Subcutaneous abdominal adipose tissue (tissue), 5 donors: ENCODE measurements at regions not wholly inside any gene's neighbourhood (a gene's known extent, or its start where the extent isn't known, plus 50 kb on each side); places are given as distances from the start of the nearest gene placed in this dataset.

ENCODE experiments used
- H3K27ac ChIP-seq: one replicate; pipeline ENCODE4 v1.7.0; 2013; ENCODE audit warnings: low read depth, mild to moderate bottlenecking, inconsistent platforms, low read length, moderate library complexity
- H3K27me3 ChIP-seq, 5 donors: one replicate each; pipeline ENCODE4 v1.7.0; 2013; ENCODE audit warnings: low read length in 5 of 5, inconsistent platforms in 1 of 5; ENCODE audit not compliant: control insufficient read depth in 5 of 5, insufficient read depth in 4 of 5
- H3K36me3 ChIP-seq, 5 donors: one replicate each; pipeline ENCODE4 v1.7.0; 2013; ENCODE audit warnings: low read length in 5 of 5; ENCODE audit not compliant: control insufficient read depth in 5 of 5, insufficient read depth in 5 of 5
- H3K4me1 ChIP-seq, 5 donors: one replicate each; pipeline ENCODE4 v1.7.0; 2013; ENCODE audit warnings: low read length in 5 of 5, mild to moderate bottlenecking in 3 of 5, moderate library complexity in 1 of 5; ENCODE audit not compliant: control insufficient read depth in 5 of 5, insufficient read depth in 5 of 5
- H3K4me3 ChIP-seq, 5 donors: one replicate each; pipeline ENCODE4 v1.7.0; 2013; ENCODE audit warnings: low read length in 5 of 5, low read depth in 1 of 5
- H3K9ac ChIP-seq, 5 donors: one replicate each; pipeline ENCODE4 v1.7.0; 2013; ENCODE audit warnings: low read length in 5 of 5, mild to moderate bottlenecking in 4 of 5, moderate library complexity in 3 of 5
- H3K9me3 ChIP-seq, 5 donors: one replicate each; pipeline ENCODE4 v1.7.0; 2013; ENCODE audit warnings: low read length in 5 of 5; ENCODE audit not compliant: control insufficient read depth in 5 of 5
- donor health status: healthy.
- donor health status: healthy.
- donor health status: healthy.
- donor health status: healthy.
- donor health status: healthy.

DNA sequence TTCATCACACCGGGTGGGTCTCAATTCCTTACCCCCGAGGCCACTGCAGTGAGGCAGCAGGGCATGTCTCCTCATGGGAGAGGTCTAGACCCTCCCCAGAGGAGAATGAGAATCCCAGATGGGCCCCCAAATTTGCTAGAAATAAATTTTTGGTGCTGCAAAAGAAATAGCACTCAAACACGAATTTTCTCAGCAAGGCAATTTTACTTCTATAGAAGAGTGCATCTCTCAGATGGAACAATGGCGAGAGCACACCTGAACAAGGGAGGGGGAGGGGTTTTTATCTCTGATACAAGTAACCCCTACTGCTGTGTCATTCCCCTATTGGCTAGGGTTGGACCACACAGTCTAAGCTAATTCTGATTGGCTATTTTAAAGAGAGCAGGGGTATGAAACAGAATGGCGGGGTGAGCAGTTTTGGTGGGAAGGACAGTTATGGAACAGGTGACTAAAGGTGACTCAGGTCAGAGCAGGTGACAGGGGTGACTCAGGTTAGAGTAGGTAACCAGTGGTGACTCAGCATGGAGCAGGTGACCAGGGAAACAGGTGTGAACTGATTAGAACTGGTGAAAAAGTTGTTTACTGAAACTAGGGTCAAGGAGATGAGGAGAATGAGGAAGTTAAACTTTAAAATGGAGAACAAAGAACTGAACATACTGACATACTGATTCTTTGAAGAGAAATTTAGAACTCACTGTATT, 93.0 kb upstream of the WNT7A start:
- H3K36me3 ChIP-seq: no peaks in the 10 kb centered on the region
- no peaks in the 10 kb centered on the region for H3K4me1 ChIP-seq
- H3K9ac ChIP-seq: no peak overlapping the region
- no peak overlapping the region for H3K27ac ChIP-seq
- peaks cover 3 to 29% (median 20%) of the 10 kb centered on the region in 5 donors for H3K9me3 ChIP-seq
- H3K4me3 ChIP-seq: peak overlapping the region in 1 of 5 donors; percentile 10
- no peaks in the 10 kb centered on the region for H3K27me3 ChIP-seq

DNA sequence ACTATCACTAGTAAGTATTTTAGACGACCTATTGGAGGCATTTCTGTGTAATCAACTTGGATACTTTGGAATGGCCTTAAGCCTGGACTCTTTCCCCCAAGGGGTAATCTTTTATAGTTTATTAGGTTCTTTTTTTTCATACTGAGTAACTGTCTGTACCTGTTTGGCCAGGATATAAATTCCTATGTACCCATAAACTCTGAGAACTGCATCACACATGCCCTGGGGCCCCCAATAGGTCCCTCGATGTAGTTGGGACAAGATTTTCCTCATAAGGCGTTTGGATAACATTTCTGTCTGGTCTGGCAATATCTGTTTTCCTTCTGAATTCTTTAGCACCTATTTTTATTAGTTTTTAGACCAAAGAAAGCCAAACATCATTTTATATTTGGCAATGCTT, 86.4 kb upstream of the WNT7A start:
- Histone ChIP-seq H3K4me1 (no peaks in the 10 kb centered on the region), H3K4me3 (no peak overlapping the region), H3K9me3 (peaks cover 0 to 6% (median 2%) of the 10 kb centered on the region in 5 donors), H3K36me3 (no peaks in the 10 kb centered on the region), H3K27me3 (no peaks in the 10 kb centered on the region), H3K27ac (no peak overlapping the region), H3K9ac (no peak overlapping the region)

DNA sequence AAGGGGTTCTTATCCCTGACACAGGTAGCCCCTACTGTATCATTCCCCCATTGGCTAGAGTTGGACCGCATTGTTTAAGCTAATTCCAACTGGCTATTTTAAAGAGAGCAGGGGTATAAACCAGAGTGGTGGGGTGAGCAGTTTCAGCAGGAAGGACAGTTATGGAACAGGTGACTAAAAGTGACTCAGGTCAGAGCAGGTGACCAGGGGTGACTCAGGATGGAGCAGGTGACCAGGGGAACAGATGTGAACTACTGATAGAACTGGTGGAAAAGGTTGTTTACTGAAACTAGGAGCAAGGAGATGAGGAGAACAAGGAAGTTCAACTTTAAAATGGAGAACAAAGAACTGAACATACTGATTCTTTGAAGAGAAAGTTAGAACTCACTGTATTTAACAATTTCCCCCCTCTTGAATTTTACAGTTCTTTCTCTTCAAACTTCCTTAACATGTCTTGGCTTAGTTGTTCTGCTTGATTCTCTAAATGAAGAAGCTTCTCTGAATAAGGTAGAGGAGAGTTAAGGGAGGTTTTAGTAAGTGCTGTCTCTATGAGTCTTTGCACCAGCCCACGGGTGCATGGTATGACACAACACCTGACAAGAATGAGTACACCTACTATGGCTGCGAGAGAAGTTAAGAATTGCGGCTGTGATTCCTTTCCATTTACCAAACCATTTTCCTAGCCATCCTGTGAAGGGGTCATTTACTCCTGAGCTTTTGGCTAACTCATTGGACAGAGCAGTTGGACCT, 83.4 kb upstream of the WNT7A start:
- Histone ChIP-seq H3K4me3 (no peak overlapping the region), H3K9me3 (no peaks in the 10 kb centered on the region), H3K9ac (no peak overlapping the region), H3K27ac (no peak overlapping the region), H3K36me3 (no peaks in the 10 kb centered on the region), H3K4me1 (no peaks in the 10 kb centered on the region), H3K27me3 (no peaks in the 10 kb centered on the region)

DNA sequence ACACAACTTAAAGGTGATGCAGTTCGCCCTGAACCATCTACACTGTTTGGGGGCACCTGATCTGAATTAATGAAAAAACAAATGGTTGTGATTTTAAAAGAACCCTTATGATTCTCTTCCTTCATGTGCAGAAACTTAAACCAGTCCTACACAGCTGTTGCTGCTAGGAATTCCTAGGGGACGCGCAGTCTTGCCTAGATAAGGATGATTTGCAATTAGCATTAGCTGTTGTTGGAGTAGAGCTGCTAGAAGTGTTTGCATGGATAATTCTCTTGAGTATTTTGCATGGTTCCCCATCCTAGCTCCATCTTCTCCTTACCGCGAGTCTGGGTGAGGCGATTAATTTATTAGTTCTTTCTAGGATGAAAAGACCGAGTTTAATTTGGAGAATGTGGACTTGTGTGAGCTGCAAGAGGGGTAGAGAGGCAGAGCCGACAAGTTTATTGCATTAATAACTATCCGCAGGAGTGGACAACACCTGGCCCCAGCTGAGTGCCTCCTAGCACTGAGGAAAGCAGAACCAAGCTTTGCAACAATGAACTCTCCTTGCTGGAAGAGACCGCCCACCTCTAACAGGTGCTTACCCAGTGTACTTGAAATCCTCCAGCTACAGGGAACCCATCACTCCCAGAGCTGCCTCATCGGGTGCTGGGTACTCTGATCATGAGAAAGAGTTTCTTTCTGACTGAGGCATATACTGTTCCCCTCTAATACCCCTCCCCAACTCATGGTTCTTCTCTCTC, 75.0 kb upstream of the WNT7A start:
- H3K27me3 ChIP-seq: no peaks in the 10 kb centered on the region
- H3K36me3 ChIP-seq: no peaks in the 10 kb centered on the region
- H3K4me3 ChIP-seq: no peak overlapping the region
- no peaks in the 10 kb centered on the region for H3K4me1 ChIP-seq
- H3K27ac ChIP-seq: no peak overlapping the region
- H3K9me3 ChIP-seq: no peaks in the 10 kb centered on the region
- H3K9ac ChIP-seq: no peak overlapping the region

DNA sequence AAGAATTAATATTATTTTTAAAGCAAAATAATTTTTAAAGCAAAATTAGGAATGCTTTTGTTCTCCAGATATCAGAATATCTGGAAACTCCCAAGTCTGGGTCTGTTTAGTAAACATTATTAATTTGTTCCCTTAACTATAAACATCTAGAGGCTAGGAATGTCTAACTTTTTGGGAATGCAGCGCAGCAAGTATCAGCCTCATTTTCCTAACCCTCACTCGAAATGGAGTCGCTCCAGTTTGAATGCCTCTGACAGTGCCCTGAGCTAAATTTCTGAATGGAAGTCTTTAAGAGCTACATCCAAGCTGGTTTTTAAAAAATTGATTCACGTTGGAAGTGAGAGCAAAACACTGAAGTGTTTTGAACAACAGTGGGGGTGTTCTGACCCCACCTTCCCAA, 74.4 kb upstream of the WNT7A start:
- Histone ChIP-seq H3K4me1 (no peaks in the 10 kb centered on the region), H3K4me3 (no peak overlapping the region), H3K36me3 (no peaks in the 10 kb centered on the region), H3K27ac (no peak overlapping the region), H3K9ac (no peak overlapping the region), H3K9me3 (no peaks in the 10 kb centered on the region), H3K27me3 (no peaks in the 10 kb centered on the region)

DNA sequence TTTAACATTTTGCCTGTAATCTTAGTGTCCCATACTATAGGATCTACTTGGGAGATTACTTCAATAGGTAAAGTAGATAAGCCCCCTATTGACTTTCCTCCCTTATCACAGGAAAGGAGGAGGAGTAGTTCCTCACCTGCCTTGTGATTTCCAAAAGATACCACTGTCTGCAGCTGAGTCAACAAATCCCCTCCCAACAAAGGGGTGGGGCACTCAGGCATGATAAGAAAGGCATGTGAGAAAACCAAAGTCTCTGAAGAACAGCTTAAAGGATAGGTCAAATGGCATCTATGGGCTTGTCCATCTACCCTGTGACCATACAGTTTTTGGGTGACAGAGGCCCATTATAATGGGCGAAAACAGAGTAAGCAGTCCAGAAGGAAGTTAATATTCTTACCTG, 71.3 kb upstream of the WNT7A start:
- no peak overlapping the region for H3K9ac ChIP-seq
- H3K36me3 ChIP-seq: no peaks in the 10 kb centered on the region
- H3K4me3 ChIP-seq: no peak overlapping the region
- H3K27ac ChIP-seq: no peak overlapping the region
- H3K27me3 ChIP-seq: peaks cover 0 to 4% (median 4%) of the 10 kb centered on the region in 5 donors
- H3K4me1 ChIP-seq: no peaks in the 10 kb centered on the region
- H3K9me3 ChIP-seq: peaks cover 0 to 13% (median 3%) of the 10 kb centered on the region in 5 donors

DNA sequence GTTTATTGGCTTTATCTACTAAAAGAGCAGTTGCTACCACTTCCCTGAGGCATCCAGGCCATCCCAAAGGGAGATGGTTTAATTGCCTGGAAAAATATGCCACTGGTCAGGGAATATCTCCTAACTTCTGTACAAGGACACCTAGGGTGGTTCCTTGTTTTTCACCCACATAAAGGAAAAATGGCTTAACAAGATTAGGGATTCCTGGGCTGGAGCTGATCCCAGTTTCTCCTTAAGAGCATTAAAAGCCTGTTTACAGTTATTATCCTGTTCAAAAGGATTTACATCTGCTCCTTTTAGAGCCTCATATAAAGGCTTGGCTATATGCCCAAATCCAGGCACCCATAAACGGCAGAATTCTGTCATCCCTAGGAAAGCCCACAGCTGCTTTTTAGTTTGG, 70.2 kb upstream of the WNT7A start:
- Histone ChIP-seq H3K9me3 (peaks cover 0 to 18% (median 4%) of the 10 kb centered on the region in 5 donors), H3K27me3 (peaks cover 0 to 4% (median 4%) of the 10 kb centered on the region in 5 donors), H3K4me1 (no peaks in the 10 kb centered on the region), H3K36me3 (no peaks in the 10 kb centered on the region), H3K9ac (no peak overlapping the region), H3K4me3 (no peak overlapping the region), H3K27ac (no peak overlapping the region)

DNA sequence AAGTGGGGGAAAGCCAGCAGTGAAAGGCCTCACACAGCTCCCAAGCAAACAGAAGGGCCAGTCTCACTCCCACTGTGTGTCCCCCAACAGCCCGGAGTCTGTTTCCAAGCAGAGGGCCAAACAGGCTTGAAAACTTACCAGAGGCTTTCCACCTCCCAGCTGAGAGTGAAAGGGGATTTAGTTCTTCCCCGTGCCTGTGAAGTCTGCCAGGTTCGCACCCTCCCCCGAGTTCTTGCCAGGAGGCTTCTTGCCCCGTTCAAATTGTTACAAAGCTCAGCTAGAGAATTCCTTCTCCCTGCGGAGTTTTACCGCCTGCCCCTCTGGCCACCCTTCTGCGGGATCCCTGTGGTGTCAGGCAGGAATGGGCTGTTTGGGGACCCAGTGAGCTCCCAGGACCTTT, 68.0 kb upstream of the WNT7A start:
- H3K4me3 ChIP-seq: no peak overlapping the region
- H3K9ac ChIP-seq: no peak overlapping the region
- peaks cover 0 to 21% (median 8%) of the 10 kb centered on the region in 5 donors for H3K9me3 ChIP-seq
- H3K4me1 ChIP-seq: no peaks in the 10 kb centered on the region
- no peak overlapping the region for H3K27ac ChIP-seq
- H3K36me3 ChIP-seq: no peaks in the 10 kb centered on the region
- peaks cover 0 to 4% (median 4%) of the 10 kb centered on the region in 5 donors for H3K27me3 ChIP-seq

DNA sequence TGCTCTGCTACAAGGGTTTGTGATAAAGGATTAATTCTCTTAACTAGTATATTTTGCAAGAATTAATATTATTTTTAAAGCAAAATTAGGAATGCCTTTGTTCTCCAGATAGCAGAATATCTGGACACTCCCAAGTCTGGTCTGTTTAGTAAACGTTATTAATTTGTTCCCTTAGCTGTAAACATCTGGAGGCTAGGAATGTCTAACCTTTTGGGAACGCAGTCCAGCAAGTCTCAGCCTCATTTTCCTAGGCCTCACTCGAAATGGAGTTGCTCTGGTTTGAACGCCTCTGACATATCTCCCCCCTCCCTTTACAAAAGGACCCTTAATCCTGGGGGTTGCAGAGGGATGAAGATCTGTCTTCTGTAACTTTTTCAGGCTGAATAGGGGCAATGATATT, 59.3 kb upstream of the WNT7A start:
- H3K36me3 ChIP-seq: no peaks in the 10 kb centered on the region
- H3K4me1 ChIP-seq: no peaks in the 10 kb centered on the region
- H3K27me3 ChIP-seq: no peaks in the 10 kb centered on the region
- no peak overlapping the region for H3K9ac ChIP-seq
- H3K9me3 ChIP-seq: peaks cover 0 to 23% (median 13%) of the 10 kb centered on the region in 5 donors
- no peak overlapping the region for H3K27ac ChIP-seq
- no peak overlapping the region for H3K4me3 ChIP-seq

DNA sequence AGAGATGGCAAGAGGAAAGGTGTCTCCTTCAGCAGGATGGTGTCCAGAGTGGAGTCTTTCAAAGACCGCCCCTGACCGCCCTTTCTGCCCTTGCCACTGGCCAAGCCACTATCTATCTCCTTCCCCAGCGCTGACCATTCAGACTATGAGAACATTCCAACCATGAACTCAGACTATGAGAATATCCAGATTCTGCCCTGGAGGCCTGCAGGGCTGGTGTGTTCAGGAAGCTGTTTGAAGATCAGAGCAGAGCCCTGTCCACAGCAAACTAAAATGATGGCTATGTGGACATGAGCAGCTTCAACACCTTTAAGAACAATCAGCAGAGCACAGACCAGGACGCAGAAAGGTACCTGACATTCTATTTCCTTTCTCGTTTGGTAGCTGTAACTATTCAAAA, 57.3 kb upstream of the WNT7A start:
- Histone ChIP-seq H3K4me1 (peaks cover 0 to 12% (median 12%) of the 10 kb centered on the region in 5 donors), H3K9ac (no peak overlapping the region), H3K27me3 (peaks cover 0 to 8% (median 0%) of the 10 kb centered on the region in 5 donors), H3K9me3 (peaks cover 0 to 19% (median 13%) of the 10 kb centered on the region in 5 donors), H3K4me3 (no peak overlapping the region), H3K36me3 (no peaks in the 10 kb centered on the region), H3K27ac (no peak overlapping the region)
